CD14-positive monocyte (primary cell): ENCODE measurements at regions not wholly inside any gene's neighbourhood (a gene's known extent, or its start where the extent isn't known, plus 50 kb on each side); places are given as distances from the start of the nearest gene placed in this dataset.

Experiments
- DNase-seq, 3 donors: peaks; one replicate each; pipeline ENCODE4 v3.0.0-alpha.2; 2011 to 2022
- H2AFZ ChIP-seq: 2 replicates; pipeline ENCODE4 v1.6.0; 2012; ENCODE audit warnings: mild to moderate bottlenecking, low read depth, low read length, inconsistent platforms; ENCODE audit not compliant: insufficient read depth, poor library complexity, severe bottlenecking
- H3K27ac ChIP-seq, 2 donors: 1 replicate in 1 of 2; 2 replicates in 1 of 2; pipeline ENCODE4 v1.5.1; 2012 to 2013; ENCODE audit warnings: low read length in 2 of 2, control low read depth in 1 of 2, inconsistent platforms in 1 of 2, low read depth in 1 of 2, mild to moderate bottlenecking in 1 of 2
- H3K27me3 ChIP-seq, 2 donors: one replicate each; pipeline versions ENCODE4 v1.6.0 to v1.6.1; 2011 to 2013; ENCODE audit warnings: low read length in 2 of 2; ENCODE audit not compliant: control insufficient read depth in 2 of 2, insufficient read depth in 2 of 2
- H3K36me3 ChIP-seq, 2 donors: replicated peaks in 1 of 2; 1 replicate in 1 of 2; 2 replicates in 1 of 2; pipeline versions ENCODE4 v1.5.1 to v1.6.1; 2012 to 2013; ENCODE audit warnings: low read length in 2 of 2, control low read depth in 1 of 2, inconsistent platforms in 1 of 2, mild to moderate bottlenecking in 1 of 2; ENCODE audit not compliant: insufficient read depth in 2 of 2, control insufficient read depth in 1 of 2
- H3K4me1 ChIP-seq, 2 donors: 1 replicate in 1 of 2; 2 replicates in 1 of 2; pipeline versions ENCODE4 v1.5.1 to v1.6.1; 2012 to 2013; ENCODE audit warnings: low read length in 2 of 2, control low read depth in 1 of 2, inconsistent platforms in 1 of 2, mild to moderate bottlenecking in 1 of 2, moderate library complexity in 1 of 2; ENCODE audit not compliant: insufficient read depth in 2 of 2, control insufficient read depth in 1 of 2
- H3K4me2 ChIP-seq: replicated peaks from 2 replicates; pipeline ENCODE3; 2012; ENCODE audit warnings: low read length, moderate library complexity, mild to moderate bottlenecking; ENCODE audit not compliant: poor library complexity, severe bottlenecking; ENCODE audit errors: extremely low read depth
- H3K4me3 ChIP-seq, 3 experiments: fragments of 200-600 bp in 1 of 3; sonication (generic) in 1 of 3; replicated peaks in 1 of 3; 1 replicate in 2 of 3; 2 replicates in 1 of 3; pipeline ENCODE4 v1.5.1; 2011 to 2013; ENCODE audit warnings: low read length in 3 of 3, mild to moderate bottlenecking in 3 of 3, control low read depth in 2 of 3, low read depth in 2 of 3, inconsistent platforms in 1 of 3, moderate library complexity in 1 of 3
- H3K79me2 ChIP-seq: 2 replicates; pipeline ENCODE4 v1.6.0; 2012; ENCODE audit warnings: mild to moderate bottlenecking, control low read depth, inconsistent platforms, low read length, moderate library complexity; ENCODE audit not compliant: insufficient read depth
- H3K9ac ChIP-seq: 2 replicates; pipeline ENCODE4 v1.6.0; 2017; ENCODE audit warnings: low read length, mild to moderate bottlenecking; ENCODE audit not compliant: insufficient read depth, poor library complexity, severe bottlenecking
- H3K9me3 ChIP-seq, 2 donors: replicated peaks in 1 of 2; 1 replicate in 1 of 2; 2 replicates in 1 of 2; pipeline versions ENCODE4 v1.5.1 to v1.6.1; 2012 to 2013; ENCODE audit warnings: low read length in 2 of 2, control low read depth in 1 of 2; ENCODE audit not compliant: control insufficient read depth in 1 of 2, insufficient read depth in 1 of 2
- H4K20me1 ChIP-seq: 2 replicates; pipeline ENCODE4 v1.6.0; 2012; ENCODE audit warnings: mild to moderate bottlenecking, low read length, control low read depth, moderate library complexity; ENCODE audit not compliant: insufficient read depth
- H3K27ac Mint-ChIP-seq, 7 donors: one replicate each; pipeline ENCODE4 v1.8.0; 2020; ENCODE audit warnings: mild to moderate bottlenecking in 7 of 7, mixed read lengths in 7 of 7, moderate library complexity in 6 of 7, inconsistent platforms in 2 of 7
- H3K27me3 Mint-ChIP-seq, 3 donors: one replicate each; pipeline ENCODE4 v1.8.0; 2021 to 2022; ENCODE audit warnings: low read depth in 3 of 3, mild to moderate bottlenecking in 3 of 3, mixed read lengths in 3 of 3, moderate library complexity in 3 of 3, inconsistent platforms in 1 of 3
- H3K36me3 Mint-ChIP-seq, 2 donors: one replicate each; pipeline ENCODE4 v1.8.0; 2020; ENCODE audit warnings: mixed read lengths in 2 of 2, inconsistent platforms in 1 of 2, mild to moderate bottlenecking in 1 of 2
- H3K4me1 Mint-ChIP-seq: one replicate; pipeline ENCODE4 v1.8.0; 2020; ENCODE audit warnings: mild to moderate bottlenecking, mixed read lengths
- H3K4me3 Mint-ChIP-seq, 2 donors: one replicate each; pipeline ENCODE4 v1.8.0; 2020; ENCODE audit warnings: mild to moderate bottlenecking in 2 of 2, mixed read lengths in 2 of 2, moderate library complexity in 1 of 2
- H3K9me3 Mint-ChIP-seq, 7 donors: one replicate each; pipeline ENCODE4 v1.8.0; 2020 to 2022; ENCODE audit warnings: mixed read lengths in 7 of 7, mild to moderate bottlenecking in 6 of 7, moderate library complexity in 6 of 7, inconsistent platforms in 2 of 7
- WGBS: methylation state at CpG from one replicate; pipeline ENCODE4 v1.1.5; 2013; ENCODE audit warnings: missing lambda C conversion rate; ENCODE audit not compliant: insufficient coverage; 5-methylcytosine and 5-hydroxymethylcytosine counted together
- intact Hi-C, 2 donors: fragments of 100-400 bp; cut with micrococcal nuclease; formaldehyde crosslinking; loops; one replicate each; pipeline versions ENCODE4 v1.15.0 to v1.15.1; 2023
- TF ChIP-seq, protein P1 (sequence below): fragments of 200-600 bp; IDR thresholded peaks from one replicate; pipeline ENCODE4 v1.8.0; 2022; ENCODE audit warnings: antibody characterized with exemption, mild to moderate bottlenecking

DNA sequence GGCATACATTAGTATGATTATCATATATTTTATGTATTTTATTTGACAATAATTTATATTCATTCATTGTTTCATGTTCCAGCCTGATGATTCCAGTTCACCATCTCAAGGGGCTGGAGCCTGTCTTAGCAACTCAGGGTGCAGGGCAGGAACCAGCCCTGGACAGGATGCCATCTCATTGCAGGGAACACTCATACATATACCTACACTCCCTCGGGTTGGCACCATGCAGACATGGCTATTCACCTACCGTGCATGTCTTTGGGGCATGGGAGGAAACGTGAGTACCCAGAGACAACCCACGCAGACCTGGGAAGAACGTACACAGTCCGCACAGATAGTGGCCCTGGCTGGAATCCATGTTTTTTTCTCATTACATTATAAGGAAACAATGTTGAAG lies 151.0 kb upstream of the ZNF536 start:
- Mint-ChIP-seq H3K9me3 (peaks cover 0 to 11% (median 4%) of the 10 kb centered on the region in 7 donors), H3K4me3 (peak overlapping the region in 1 of 2 donors; percentile 36)

DNA sequence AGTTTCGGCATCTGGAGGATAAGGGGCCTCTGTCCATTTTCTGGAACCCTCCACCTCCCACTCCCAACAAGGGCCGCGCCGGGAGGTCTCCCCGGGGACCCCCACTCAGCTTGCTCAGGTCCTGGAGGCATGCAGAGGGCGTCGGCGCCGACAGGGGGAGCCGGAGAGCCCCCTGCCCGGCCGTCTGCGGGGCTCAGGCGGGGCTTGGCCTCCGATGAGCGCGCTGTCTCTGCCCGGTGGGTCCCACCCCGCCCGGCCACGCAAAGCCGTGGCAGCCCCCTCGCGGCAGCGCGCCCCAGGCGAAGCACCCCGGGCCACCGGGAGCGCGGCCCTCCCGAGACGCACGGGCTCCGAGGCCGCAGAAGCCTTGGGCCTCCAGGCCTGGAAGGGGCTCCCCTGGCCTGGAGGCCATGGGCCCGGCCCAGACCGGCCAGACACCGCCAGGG lies 149.7 kb upstream of the ZNF536 start:
- H3K27ac ChIP-seq, result no peak overlapping the region
- 1% methylated on average over 38 of the region's 39 CpGs for WGBS
- Mint-ChIP-seq H3K4me1 (peaks cover 12% of the 10 kb centered on the region), H3K27ac (no peak overlapping the region), H3K36me3 (peaks cover 0 to 11% of the 10 kb centered on the region in 2 donors), H3K9me3 (peaks cover 0 to 17% (median 8%) of the 10 kb centered on the region in 7 donors), H3K4me3 (peak overlapping the region in 1 of 2 donors; percentile 71), H3K27me3 (peaks cover 53 to 69% (median 56%) of the 10 kb centered on the region in 3 donors)
- H3K79me2 ChIP-seq, result no peaks in the 10 kb centered on the region
- TF ChIP-seq, protein P1, sequence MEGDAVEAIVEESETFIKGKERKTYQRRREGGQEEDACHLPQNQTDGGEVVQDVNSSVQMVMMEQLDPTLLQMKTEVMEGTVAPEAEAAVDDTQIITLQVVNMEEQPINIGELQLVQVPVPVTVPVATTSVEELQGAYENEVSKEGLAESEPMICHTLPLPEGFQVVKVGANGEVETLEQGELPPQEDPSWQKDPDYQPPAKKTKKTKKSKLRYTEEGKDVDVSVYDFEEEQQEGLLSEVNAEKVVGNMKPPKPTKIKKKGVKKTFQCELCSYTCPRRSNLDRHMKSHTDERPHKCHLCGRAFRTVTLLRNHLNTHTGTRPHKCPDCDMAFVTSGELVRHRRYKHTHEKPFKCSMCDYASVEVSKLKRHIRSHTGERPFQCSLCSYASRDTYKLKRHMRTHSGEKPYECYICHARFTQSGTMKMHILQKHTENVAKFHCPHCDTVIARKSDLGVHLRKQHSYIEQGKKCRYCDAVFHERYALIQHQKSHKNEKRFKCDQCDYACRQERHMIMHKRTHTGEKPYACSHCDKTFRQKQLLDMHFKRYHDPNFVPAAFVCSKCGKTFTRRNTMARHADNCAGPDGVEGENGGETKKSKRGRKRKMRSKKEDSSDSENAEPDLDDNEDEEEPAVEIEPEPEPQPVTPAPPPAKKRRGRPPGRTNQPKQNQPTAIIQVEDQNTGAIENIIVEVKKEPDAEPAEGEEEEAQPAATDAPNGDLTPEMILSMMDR, result peak; percentile 60
- H4K20me1 ChIP-seq, result no peaks in the 10 kb centered on the region
- peaks cover 0 to 6% of the 10 kb centered on the region in 2 donors for H3K4me1 ChIP-seq
- no peak overlapping the region for H3K4me3 ChIP-seq
- H2AFZ ChIP-seq, result no peak overlapping the region
- no peak overlapping the region for H3K9ac ChIP-seq
- no peaks in the 10 kb centered on the region for H3K36me3 ChIP-seq
- intact Hi-C loops, result no loop called here
- H3K9me3 ChIP-seq, result peaks cover 0 to 18% of the 10 kb centered on the region in 2 donors
- no peak for DNase-seq
- H3K27me3 ChIP-seq, result peaks cover 48 to 59% of the 10 kb centered on the region in 2 donors
- no peak overlapping the region for H3K4me2 ChIP-seq

More for the DNA sequence above, 151.0 kb upstream of the ZNF536 start:
- intact Hi-C loops, result no loop called here
- no peak overlapping the region for H3K27ac Mint-ChIP-seq
- no peak overlapping the region for H3K4me2 ChIP-seq
- H3K27ac ChIP-seq, result no peak overlapping the region
- DNase-seq, result no peak
- peaks cover 0 to 6% of the 10 kb centered on the region in 2 donors for H3K36me3 Mint-ChIP-seq
- H4K20me1 ChIP-seq, result no peaks in the 10 kb centered on the region
- no peak overlapping the region for H3K9ac ChIP-seq
- no peaks in the 10 kb centered on the region for H3K4me1 ChIP-seq
- H2AFZ ChIP-seq, result no peak overlapping the region
- peaks cover 43 to 62% (median 48%) of the 10 kb centered on the region in 3 donors for H3K27me3 Mint-ChIP-seq
- TF ChIP-seq, protein P1, result no peak
- H3K36me3 ChIP-seq, result no peaks in the 10 kb centered on the region
- WGBS, result no CpG with 5 or more reads among the region's 6 CpGs
- peaks cover 37 to 46% of the 10 kb centered on the region in 2 donors for H3K27me3 ChIP-seq
- peaks cover 3% of the 10 kb centered on the region for H3K4me1 Mint-ChIP-seq
- no peaks in the 10 kb centered on the region for H3K79me2 ChIP-seq
- no peak overlapping the region for H3K4me3 ChIP-seq
- peaks cover 0 to 18% of the 10 kb centered on the region in 2 donors for H3K9me3 ChIP-seq
